Tibial nerve (tissue), 4 donors: ENCODE measurements at regions not wholly inside any gene's neighbourhood (a gene's known extent, or its start where the extent isn't known, plus 50 kb on each side); places are given as distances from the start of the nearest gene placed in this dataset.
A peak's percentile ranks its signal among the peaks of the same experiment; 100 is the strongest.

Experiments
- DNase-seq, 2 donors: peaks; one replicate each; pipeline ENCODE4 v3.0.0-alpha.2; 2019; ENCODE audit warnings: low spot score in 2 of 2
- H3K27ac ChIP-seq, 4 donors: fragments of 200-600 bp; sonication (generic) in 3 of 4; one replicate each; pipeline ENCODE4 v1.5.1; 2017 to 2019; ENCODE audit warnings: mild to moderate bottlenecking in 1 of 4
- H3K27me3 ChIP-seq, 2 donors: fragments of 200-600 bp; sonication (generic) in 1 of 2; one replicate each; pipeline versions ENCODE4 v1.5.1 to v1.6.0; 2017 to 2019
- H3K36me3 ChIP-seq, 3 donors: fragments of 200-600 bp; sonication (generic); one replicate each; pipeline ENCODE4 v1.5.1; 2018 to 2019
- H3K4me1 ChIP-seq, 4 donors: fragments of 200-600 bp; sonication (generic) in 3 of 4; one replicate each; pipeline ENCODE4 v1.5.1; 2017 to 2019
- H3K4me3 ChIP-seq, 4 donors: fragments of 200-600 bp; sonication (generic) in 3 of 4; one replicate each; pipeline ENCODE4 v1.5.1; 2017 to 2019; ENCODE audit warnings: mild to moderate bottlenecking in 1 of 4, moderate library complexity in 1 of 4
- H3K9me3 ChIP-seq, 4 donors: fragments of 200-600 bp; sonication (generic) in 3 of 4; one replicate each; pipeline ENCODE4 v1.5.1; 2017 to 2019
- CTCF ChIP-seq, 5 experiments: fragments of 200-600 bp in 3 of 5; fragments of 450-650 bp in 2 of 5; sonication (generic) in 3 of 5; IDR thresholded peaks; one replicate each; pipeline ENCODE4 v1.5.1; 2016 to 2019; ENCODE audit warnings: antibody characterized with exemption in 5 of 5, mild to moderate bottlenecking in 3 of 5, moderate library complexity in 2 of 5
- EP300 ChIP-seq, 2 donors: sonication (generic); formaldehyde crosslinking; IDR thresholded peaks; one replicate each; pipeline ENCODE4 v1.6.1; 2017; ENCODE audit warnings: antibody characterized with exemption in 2 of 2, mild to moderate bottlenecking in 1 of 2
- POLR2A ChIP-seq, 2 donors: fragments of 450-650 bp; IDR thresholded peaks; one replicate each; pipeline ENCODE4 v1.6.1; 2017; ENCODE audit warnings: antibody characterized with exemption in 2 of 2, mild to moderate bottlenecking in 2 of 2, moderate library complexity in 2 of 2
- WGBS, 2 donors: methylation state at CpG; one replicate each; pipeline ENCODE4 v1.1.5; 2018; 5-methylcytosine and 5-hydroxymethylcytosine counted together

- Histone ChIP-seq H3K27me3 (no peaks in the 10 kb centered on the region), H3K27ac (no peak overlapping the region), H3K36me3 (no peaks in the 10 kb centered on the region), H3K4me1 (peaks cover 0 to 24% (median 0%) of the 10 kb centered on the region in 4 donors), H3K4me3 (no peak overlapping the region), H3K9me3 (no peaks in the 10 kb centered on the region)
- DNase-seq, result no peak
- TF ChIP-seq EP300 (IDR thresholded peaks at IDR 0.05) (no peak), CTCF (IDR thresholded peaks at IDR 0.05) (no peak), POLR2A (IDR thresholded peaks at IDR 0.05) (no peak)
- WGBS, 2 donors, result 70 to 72% methylated on average over 9 of the region's 9 CpGs
These were observed 176.7 kb upstream of the FAT1 start for GRCh38 chr4:186900232-186900900.

GRCh38 chr4:186900984-186901383 lies 177.3 kb upstream of the FAT1 start:
- Histone ChIP-seq H3K4me1 (peaks cover 0 to 24% (median 0%) of the 10 kb centered on the region in 4 donors), H3K27me3 (no peaks in the 10 kb centered on the region), H3K4me3 (no peak overlapping the region), H3K27ac (no peak overlapping the region), H3K9me3 (no peaks in the 10 kb centered on the region), H3K36me3 (no peaks in the 10 kb centered on the region)
- DNase-seq, result no peak
- TF ChIP-seq EP300 (IDR thresholded peaks at IDR 0.05) (no peak), CTCF (IDR thresholded peaks at IDR 0.05) (no peak), POLR2A (IDR thresholded peaks at IDR 0.05) (no peak)
- WGBS, 2 donors, result 80% methylated on average over 3 of the region's 3 CpGs

GRCh38 chr4:186901850-186902249 lies 178.2 kb upstream of the FAT1 start:
- no peak for TF ChIP-seq POLR2A (IDR thresholded peaks at IDR 0.05)
- no peak for TF ChIP-seq CTCF (IDR thresholded peaks at IDR 0.05)
- TF ChIP-seq EP300 (IDR thresholded peaks at IDR 0.05), result no peak
- WGBS, 2 donors, result 78 to 87% methylated on average over 3 of the region's 3 CpGs
- H3K27me3 ChIP-seq, result no peaks in the 10 kb centered on the region
- H3K9me3 ChIP-seq, result no peaks in the 10 kb centered on the region
- peaks cover 0 to 24% (median 0%) of the 10 kb centered on the region in 4 donors for H3K4me1 ChIP-seq
- H3K4me3 ChIP-seq, result no peak overlapping the region
- H3K27ac ChIP-seq, result no peak overlapping the region
- H3K36me3 ChIP-seq, result no peaks in the 10 kb centered on the region
- no peak for DNase-seq

- no peak for TF ChIP-seq POLR2A (IDR thresholded peaks at IDR 0.05)
- TF ChIP-seq CTCF (IDR thresholded peaks at IDR 0.05), result no peak
- TF ChIP-seq EP300 (IDR thresholded peaks at IDR 0.05), result no peak
- Histone ChIP-seq H3K27ac (no peak overlapping the region), H3K4me1 (peaks cover 0 to 24% (median 0%) of the 10 kb centered on the region in 4 donors), H3K27me3 (no peaks in the 10 kb centered on the region), H3K36me3 (no peaks in the 10 kb centered on the region), H3K4me3 (no peak overlapping the region), H3K9me3 (no peaks in the 10 kb centered on the region)
- 51 to 52% methylated on average over 4 of the region's 4 CpGs for WGBS, 2 donors
- no peak for DNase-seq
These were observed 178.7 kb upstream of the FAT1 start for GRCh38 chr4:186902361-186902760.

- no peaks in the 10 kb centered on the region for H3K27me3 ChIP-seq
- H3K36me3 ChIP-seq, result no peaks in the 10 kb centered on the region
- no peaks in the 10 kb centered on the region for H3K9me3 ChIP-seq
- no peak for DNase-seq
- WGBS, 2 donors, result 36 to 49% methylated on average over 2 of the region's 2 CpGs
- H3K4me1 ChIP-seq, result peaks cover 0 to 24% (median 0%) of the 10 kb centered on the region in 4 donors
- no peak overlapping the region for H3K4me3 ChIP-seq
- TF ChIP-seq CTCF (IDR thresholded peaks at IDR 0.05), result no peak
- TF ChIP-seq POLR2A (IDR thresholded peaks at IDR 0.05), result no peak
- peak in 1 of 2 donors; percentile 29 for TF ChIP-seq EP300 (IDR thresholded peaks at IDR 0.05)
- H3K27ac ChIP-seq, result peak overlapping the region in 1 of 4 donors; percentile 36
These were observed 180.4 kb upstream of the FAT1 start for GRCh38 chr4:186904101-186904500.
